GM21528 (cell line): ENCODE measurements at regions not wholly inside any gene's neighbourhood (a gene's known extent, or its start where the extent isn't known, plus 50 kb on each side); places are given as distances from the start of the nearest gene placed in this dataset.

Experiments
- ATAC-seq: cut with Tn5 transposase; IDR thresholded peaks from one replicate; pipeline ENCODE4 v1.9.1; 2021; ENCODE audit warnings: mild to moderate bottlenecking, moderate library complexity; ENCODE audit not compliant: unreplicated experiment, low FRiP score

DNA sequence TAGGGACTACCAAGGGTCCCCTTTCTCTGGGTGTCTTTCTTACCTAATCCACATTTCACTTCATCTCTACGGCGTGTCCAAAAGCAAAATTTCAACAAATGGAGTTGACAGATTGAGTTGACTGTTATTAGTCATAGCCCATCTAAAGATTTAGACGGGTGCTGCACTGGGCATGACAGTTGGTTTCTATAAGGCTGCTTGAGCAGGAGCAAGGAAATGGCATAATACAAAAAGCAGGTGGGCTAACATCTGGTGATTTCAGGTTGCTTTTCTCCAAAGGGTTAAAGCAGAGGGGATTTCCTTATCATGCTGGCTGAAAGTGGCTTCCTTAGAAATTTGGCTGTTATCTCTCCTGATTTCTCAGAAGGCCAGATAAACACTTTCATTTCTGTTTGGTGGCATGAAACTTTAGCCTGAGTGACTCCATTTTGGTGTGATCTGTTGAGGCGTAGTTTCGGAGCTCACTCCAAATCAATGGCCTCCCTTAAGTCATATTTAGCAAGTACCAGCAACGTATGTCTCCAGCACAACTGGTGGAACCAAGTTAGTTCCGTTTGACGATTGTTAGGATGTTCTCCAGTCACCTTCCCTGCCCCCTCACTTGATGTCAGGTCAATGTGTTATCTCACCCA is 440.4 kb downstream of the FGF9 start:
- no peak for ATAC-seq

DNA sequence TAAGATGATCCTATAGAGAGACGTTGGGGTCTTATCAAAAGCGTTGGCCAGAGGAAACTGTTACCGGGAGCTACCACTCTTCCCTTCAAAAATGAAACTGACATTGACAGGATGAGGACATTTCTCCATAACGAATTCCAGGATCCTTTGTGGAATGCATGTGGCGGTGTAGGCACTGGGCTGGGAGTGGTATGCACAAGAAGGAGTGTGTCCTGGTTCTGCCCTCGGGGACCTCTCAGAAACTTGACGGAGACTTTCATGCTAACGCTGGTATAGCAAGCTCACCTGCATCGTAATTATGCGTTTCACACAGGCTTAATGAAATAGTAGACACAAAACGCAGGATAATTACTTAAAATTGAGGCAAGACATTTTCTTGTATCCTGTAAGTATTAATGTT is 441.1 kb downstream of the FGF9 start:
- ATAC-seq: no peak

DNA sequence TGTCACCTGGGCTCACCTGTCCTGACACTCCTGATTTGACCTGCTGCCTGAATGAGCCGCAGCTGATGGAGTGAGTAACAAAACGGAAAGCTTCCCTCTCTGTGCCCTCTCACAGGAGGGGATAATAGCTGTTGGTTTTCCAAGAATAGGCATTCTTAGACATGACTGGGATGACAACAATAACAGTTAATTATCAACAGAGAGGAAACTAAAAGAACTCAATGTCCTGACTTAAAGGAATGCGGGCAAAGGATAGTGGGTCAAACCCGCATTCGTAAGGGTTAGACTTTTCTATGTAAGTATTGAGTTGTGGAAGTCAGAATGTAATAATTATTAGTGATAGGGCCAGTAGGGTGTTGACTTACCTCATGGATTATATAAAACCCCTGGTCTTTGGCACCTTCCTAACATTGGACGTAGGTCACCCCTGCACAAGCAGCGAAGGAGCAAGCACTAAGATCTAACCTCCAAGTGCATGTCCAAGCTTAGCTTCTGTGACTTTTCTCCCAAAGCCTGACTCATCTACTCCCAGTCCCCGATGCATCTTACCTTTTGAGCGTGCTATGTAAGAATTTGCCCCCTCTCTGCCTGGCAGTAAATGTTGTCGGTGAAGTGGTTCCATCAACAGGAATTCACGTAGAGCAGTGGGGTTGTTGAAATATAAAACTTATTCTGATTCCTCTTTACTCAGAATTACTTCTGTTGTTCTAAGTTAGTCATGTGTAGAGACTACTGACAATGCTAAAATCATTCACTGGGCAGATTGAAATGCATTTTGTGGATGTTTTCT is 442.3 kb downstream of the FGF9 start:
- ATAC-seq: no peak

DNA sequence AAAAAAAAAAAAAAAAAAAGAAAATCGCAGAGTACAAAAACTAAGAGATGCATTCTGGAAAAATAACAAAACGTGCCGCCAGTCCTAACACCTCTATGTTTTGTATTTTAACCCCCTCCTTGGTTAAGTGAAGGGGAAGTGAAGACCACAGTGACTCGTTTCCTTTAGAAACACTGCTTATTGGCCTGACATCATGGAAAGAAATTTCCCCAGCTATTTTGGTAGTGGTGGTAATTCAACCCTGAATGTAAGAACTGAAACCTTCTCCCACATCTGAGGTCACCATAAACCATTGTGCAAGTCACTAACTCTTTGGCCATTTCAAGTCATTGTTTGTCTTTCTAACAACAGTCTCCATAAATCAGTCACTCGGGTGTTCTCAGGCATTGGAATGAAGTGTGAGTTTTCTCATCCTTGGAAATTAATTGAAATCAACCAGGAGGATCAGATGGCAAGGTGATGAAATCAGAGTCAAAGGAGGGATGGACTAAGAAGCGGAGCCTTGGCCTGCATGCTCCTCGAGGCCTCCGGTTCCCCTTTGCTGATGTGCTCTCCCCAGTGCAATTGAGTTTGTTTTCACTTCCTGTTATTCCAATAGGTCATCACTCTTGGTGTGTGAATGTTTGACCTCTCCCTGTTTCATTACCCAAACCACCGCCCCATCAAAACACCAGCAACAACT is 443.9 kb downstream of the FGF9 start:
- ATAC-seq: peak; percentile 92

DNA sequence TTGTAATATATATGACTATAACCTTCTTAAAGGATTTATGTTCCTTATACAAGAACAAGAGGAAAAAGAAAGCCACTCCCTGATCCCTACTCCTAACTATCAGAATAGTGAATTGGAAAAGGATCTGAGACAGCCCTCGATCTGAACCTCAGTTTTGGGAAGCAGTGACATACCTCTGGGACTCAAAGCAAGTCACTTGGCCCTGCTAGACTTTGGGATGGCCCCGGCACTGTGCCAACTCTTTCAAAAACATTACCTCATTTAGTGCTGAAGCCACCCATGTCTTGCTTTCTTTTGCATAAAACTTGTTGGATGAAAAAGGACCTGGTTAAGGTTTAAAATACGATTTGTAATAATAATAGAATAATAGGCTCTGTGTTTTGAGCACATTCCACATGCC is 447.3 kb downstream of the FGF9 start:
- no peak for ATAC-seq

DNA sequence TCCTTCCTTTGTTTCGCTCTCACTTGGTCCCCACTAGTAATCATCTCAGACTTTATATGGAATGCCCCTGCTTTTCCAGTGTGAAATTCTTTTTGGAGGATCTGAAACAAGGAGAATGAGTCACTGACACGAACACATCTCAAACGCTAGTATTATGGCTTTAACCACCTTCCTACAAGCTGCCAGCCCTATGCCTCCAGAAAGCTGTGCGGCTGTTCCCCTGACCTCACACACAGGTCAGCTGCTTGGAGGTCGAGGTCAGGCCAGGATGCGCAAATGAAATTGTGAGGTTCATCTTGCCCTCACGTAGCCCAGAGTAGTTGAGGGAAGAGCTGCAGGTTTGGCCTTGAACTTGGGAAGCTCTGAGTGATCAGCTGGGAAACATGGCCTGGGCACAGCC is 449.8 kb downstream of the FGF9 start:
- ATAC-seq: no peak

DNA sequence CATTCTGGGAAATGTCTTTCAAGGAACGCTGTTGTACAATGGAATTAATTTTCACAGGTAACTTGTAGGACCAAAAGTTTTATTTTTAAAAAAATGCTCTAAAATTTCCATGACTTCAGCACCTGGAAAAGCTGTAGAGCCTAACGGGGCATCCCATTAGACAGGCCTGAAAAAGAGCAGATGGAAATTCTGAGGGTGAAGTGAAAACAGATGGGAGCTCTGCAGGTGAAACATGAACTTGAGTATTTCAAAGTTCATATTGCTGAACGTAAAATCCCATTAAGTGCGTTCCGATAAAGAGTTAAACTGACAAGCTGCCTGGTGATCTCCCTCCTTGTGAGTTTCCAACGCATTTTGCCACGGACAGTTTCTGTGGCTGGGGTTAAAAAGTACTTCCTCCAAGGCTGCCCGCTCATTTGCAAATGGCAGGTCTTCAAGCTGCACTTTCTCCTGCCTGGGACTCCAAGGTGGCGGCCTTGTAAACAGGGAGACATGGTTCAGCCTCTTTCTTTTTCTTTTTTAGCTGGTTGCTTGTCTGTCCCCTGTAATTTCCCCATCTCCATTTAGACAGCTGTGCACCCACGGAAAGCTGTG is 450.4 kb downstream of the FGF9 start:
- ATAC-seq: no peak

DNA sequence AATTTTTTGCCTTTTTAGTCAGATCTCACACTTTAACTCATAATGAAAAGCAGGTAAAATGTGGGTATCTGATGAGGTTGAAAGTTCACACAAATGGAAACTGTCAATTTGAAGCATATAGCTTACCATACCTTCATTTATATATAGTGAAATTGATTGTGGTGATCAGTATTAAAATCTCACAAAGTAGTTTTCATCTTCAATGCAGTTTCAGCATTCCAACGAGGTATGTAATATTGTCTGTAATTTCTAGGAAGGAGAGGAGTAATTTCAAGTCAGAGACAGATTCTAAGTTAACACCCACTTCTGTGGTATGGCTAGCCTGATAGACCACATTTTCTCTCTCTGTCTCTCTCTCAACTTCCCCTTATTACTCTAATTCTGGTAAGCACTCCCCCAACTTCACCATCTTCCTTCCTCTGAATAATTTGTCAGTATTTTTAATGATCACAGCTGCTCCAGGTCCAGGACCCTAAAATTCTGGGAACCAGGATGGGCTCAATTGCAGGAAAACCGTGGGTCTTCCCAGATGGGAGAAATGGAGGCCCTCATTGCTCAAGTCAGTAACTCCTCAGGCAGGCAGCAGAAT is 455.7 kb downstream of the FGF9 start:
- peak; percentile 96 for ATAC-seq

DNA sequence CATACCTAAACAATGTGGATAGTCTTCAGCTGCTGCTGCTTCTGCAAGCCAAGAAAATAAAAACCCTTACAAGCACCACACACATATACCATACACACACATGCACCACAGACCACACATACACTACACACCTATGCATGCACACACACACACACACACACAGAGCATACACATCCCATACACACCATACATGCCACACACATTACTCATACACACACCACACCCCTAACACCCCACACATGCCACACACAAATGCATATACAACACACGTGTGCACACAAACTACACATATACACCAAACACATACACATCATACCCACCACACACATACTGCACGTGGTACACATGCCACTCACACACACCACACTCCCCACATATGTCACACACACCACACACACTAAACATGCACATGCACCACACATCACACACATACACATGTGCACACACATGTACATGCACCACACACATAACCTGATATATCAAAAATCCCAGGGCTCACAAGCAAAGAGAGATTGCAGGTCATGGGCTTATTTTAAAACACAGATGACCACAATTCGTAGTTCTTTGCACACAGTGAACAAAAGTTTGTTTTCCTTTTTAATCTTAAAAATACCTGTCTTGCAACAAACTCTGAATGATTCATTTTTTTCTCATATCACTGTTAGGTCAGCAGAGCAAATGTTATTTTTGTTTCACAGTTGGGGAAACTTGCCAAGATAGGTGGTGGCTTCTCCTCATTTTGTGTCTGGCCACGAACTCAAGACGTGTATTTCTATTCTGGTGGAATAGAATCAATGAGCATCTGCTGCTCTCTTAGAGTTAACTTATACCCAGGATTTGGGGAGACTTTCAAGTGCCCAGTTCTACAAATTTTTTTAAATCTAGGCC is 456.6 kb downstream of the FGF9 start:
- no peak for ATAC-seq

DNA sequence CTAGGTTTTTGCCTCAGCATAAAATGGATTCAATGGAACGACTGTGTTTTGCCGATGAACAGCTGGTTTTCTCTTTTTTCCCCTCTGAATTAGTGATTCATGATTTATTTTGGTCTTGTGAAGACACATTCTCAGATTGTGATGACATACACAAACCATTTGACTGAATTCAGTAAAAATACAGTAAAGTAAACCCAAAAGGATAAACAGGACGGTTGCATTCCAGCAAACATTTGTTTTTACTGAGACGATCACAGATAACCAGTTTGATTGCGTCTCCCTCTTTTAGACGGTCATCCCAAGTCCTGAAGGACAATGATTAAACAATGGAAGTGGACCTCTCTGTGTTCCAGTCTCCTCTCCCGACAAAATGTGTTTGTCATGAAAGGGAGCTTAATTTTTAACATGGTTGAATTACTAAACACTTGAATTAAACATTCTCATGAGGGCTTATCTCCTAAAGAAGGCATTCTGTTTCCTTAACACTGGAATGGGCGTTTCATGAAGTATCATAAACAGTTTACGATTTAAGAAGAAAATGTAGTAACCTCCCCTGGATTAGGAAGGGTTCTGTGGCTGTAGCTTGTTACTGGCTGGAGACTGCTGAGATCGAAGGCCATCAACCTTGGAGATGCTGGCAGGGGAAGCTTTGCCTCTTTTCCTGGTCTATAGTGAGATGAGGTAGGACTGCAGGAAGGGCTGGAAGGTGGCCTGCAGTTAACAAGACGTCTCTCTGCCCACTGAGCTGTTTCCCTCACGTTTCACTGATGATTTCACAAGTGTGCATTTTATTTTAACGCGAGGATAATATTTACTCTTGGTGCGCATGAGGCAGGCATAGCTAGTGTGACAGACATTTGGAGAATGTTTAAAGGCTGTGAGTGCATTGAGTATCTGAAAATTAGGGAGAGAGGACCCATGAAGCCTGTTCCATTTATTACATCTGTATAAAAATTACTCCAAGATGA is 457.9 kb downstream of the FGF9 start:
- ATAC-seq: no peak

DNA sequence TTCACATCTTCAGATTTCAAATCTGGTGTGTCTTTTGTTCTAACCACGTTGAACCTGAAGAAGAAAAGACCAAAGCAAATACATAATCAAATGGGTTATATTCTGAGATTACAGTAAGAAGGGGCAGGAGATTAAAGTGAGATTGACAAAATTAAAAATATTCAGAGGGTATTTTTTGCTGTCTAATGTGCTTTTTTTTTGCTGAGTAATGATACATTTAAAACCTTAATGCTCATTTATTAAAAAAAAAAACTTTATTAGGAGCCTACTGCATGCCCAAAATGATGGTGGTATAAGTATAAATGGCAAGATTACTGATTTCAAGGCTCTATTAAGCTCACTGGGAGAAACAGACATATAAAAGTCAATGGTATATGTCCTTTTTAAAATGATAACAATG is 459.4 kb downstream of the FGF9 start:
- ATAC-seq: no peak

DNA sequence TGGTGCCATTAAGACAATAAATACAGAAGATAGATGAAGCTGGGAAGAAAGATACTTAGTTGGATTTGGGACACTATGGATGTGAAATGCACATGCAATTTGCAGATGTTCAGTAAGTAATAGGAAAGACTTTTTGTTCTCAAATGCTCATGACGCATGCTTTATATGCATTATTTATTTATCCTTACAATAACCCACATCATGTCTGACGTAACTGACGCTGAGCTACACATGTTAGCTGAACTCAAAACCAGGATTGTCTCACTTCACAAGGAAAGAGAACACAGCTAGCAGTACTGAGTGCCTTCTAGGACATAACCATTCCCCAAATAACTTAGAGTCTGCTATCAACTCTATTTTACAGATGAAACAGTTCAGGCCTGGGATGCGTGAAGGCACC is 463.4 kb downstream of the FGF9 start:
- no peak for ATAC-seq

DNA sequence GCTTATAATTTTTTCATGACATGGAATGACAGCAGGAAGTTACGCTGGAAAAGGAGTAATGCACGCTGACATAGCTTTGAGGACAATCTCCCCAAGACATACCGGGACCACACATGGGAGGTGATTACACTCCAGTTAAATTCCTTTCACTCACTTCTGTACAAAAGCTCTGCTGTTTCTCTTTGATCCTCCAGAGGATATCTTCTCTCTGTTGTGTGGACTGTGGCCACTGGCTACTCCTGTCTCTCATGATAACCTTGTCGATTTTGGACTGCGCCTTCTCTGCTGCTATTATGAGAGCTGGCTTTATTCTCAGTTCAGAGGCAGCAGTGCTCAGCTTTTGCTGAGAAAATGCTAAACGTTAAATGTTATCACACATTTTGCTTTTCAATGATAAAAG is 464.6 kb downstream of the FGF9 start:
- no peak for ATAC-seq

DNA sequence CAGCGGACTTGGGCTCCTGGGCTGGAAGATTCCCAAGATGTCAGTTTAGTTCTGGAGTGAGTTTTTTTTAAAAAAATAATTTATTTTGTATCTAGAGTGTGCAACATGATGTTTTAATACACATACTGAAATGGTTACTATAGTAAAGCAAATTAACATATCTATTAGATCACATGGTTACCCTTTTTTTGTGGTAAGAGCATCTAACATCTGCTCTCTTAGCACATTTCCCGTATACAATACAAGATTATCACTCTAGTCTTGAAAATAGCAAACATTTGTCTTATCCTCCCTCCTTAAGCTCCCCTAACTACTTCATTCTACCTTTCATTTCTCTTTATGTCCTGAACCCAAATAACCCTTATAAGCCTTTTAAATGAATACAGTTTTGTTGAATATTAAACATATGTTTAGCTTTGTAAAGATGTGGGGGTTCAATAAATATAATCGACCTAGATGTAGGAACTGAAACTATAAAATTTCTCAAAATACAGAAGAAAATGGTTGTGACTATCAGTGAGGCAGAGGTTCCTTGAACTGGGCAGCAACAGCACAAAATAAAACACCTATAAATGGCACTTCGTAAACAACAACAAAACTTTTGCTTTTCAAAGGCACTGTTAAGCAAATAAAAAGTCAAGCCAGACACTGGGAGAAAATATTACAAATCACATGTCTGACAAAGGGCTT is 466.6 kb downstream of the FGF9 start:
- ATAC-seq: no peak

DNA sequence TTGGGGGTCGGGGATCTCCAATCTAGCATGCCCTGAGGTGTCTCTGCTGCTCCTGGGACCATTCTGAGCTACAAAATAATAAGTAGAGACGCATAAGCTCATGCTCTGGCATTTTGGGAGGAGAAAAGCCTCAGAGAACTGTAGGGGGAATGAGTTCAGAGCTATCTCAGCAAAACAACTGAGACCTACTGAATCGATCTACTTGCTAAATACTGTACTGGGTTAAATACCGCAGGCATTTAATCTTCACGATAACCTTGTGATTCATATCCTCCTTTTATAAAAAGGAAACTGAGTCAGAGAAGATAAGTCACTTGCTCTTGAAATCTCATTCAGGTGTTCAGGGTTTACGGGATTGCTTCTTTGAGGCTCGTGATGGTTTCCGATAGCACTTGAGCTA is 468.1 kb downstream of the FGF9 start:
- ATAC-seq: no peak

DNA sequence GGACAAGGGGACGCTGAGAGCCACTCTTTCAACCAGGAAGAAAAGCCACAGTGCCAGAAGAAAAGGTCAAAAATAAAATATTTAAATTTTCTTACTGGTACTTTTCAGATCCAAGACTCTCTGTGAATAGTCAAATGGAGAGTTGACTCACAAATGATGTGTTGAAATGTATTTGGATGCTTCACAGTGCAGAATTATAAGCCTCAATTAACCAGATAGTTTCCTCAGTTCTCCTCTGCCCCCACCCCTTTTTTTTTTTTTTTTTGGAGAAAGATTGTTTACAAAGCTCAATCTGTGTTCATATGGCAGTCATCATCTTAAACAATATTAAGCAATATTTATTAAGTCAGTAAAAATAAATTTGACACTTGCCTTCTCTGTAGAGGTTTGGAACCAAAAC is 470.8 kb downstream of the FGF9 start:
- ATAC-seq: no peak

DNA sequence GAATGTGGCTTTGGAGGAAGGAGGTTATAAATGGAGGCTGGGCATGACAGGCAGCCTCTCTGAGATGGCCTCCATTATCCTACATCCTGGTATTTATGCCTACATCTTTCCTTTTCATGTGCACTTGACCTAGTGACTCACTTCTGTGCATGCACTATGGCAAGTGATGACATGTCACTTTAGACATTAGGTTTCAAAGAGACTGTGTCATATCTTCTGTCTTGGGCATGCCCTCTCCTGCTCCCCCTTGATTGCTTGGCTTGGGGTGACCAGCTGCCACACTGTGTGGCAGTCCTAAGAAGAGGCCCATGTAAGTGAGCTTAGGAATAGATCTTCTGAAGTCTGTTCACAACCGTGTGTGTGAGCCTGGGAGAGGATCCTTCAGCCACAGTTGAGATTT is 472.8 kb downstream of the FGF9 start:
- no peak for ATAC-seq

DNA sequence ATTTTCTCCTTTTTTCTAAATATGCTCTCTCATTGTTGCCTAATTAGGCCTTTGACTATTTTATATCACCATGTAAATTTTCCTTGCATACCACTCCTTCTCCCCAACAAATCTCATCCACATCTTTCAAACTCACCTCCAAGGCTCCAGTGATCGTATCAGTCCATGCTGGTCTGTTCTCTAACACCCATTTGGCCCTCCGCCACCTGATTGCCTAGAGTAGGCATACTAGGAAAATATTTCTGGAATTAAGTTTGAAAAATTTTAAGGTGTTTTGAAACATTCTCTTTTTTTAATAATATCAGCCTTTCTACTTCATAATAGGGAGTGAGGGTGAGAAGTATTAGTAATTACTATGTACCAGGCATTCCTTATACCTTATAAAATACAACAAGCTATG is 473.9 kb downstream of the FGF9 start:
- no peak for ATAC-seq
